ENCODE measurements at regions not wholly inside any gene's neighbourhood (a gene's known extent, or its start where the extent isn't known, plus 50 kb on each side); places are given as distances from the start of the nearest gene placed in this dataset.

- TF ChIP-seq EGR2 (tag by site-specific recombination; IDR thresholded peaks at IDR 0.05; ENCODE audit: low read depth) (no peak), ZNF248 (tag by site-specific recombination; IDR thresholded peaks at IDR 0.05) (no peak), ZNF114 (tag by site-specific recombination; IDR thresholded peaks at IDR 0.05) (no peak), ZNF707 (tag by site-specific recombination; IDR thresholded peaks at IDR 0.05) (no peak), ZNF121 (tag by site-specific recombination; IDR thresholded peaks at IDR 0.05) (no peak), ZNF214 (tag by site-specific recombination; IDR thresholded peaks at IDR 0.05; ENCODE audit: borderline replicate concordance) (no peak), ZNF561 (tag by site-specific recombination; IDR thresholded peaks at IDR 0.05; ENCODE audit: borderline replicate concordance) (no peak), REST (tag by site-specific recombination; IDR thresholded peaks at IDR 0.05) (no peak), ZNF488 (tag by site-specific recombination; IDR thresholded peaks at IDR 0.05) (no peak), SP2 (tag by site-specific recombination; IDR thresholded peaks at IDR 0.05) (no peak), ZNF548 (tag by site-specific recombination; IDR thresholded peaks at IDR 0.05) (no peak)
These were observed 342.6 kb downstream of the DMAC1 start (continued) for GRCh38 chr9:7456793-7457530.

GRCh38 chr9:7456377-7456776 is 343.2 kb downstream of the DMAC1 start:
- Histone ChIP-seq H3K4me1 (ENCODE audit: control insufficient read depth, insufficient read depth, low read length) (no peaks in the 10 kb centered on the region), H3K9me3 (ENCODE audit: control insufficient read depth, insufficient read depth, low read depth, low read length) (no peaks in the 10 kb centered on the region), H3K36me3 (ENCODE audit: control insufficient read depth in 2 of 2, insufficient read depth in 1 of 2, low read length in 2 of 2) (no peaks in the 10 kb centered on the region), H3K4me3 (ENCODE audit: low read depth, low read length) (no peak overlapping the region), H3K27ac (ENCODE audit: extremely low read depth, low read depth, low read length) (no peak overlapping the region)
- TF ChIP-seq ZNF280D (tag by site-specific recombination; IDR thresholded peaks at IDR 0.05) (no peak), ZNF548 (tag by site-specific recombination; IDR thresholded peaks at IDR 0.05) (no peak), ZNF560 (tag by site-specific recombination; IDR thresholded peaks at IDR 0.05; ENCODE audit: borderline replicate concordance) (no peak), ZNF571 (tag by site-specific recombination; IDR thresholded peaks at IDR 0.05) (no peak), GLIS2 (tag by site-specific recombination; IDR thresholded peaks at IDR 0.05) (no peak), GLIS1 (tag by site-specific recombination; IDR thresholded peaks at IDR 0.05) (no peak), ZNF174 (tag by site-specific recombination; IDR thresholded peaks at IDR 0.05) (no peak), ZNF529 (tag by site-specific recombination; IDR thresholded peaks at IDR 0.05; ENCODE audit: insufficient replicate concordance) (no peak)
- TF ChIP-seq, protein P1, sequence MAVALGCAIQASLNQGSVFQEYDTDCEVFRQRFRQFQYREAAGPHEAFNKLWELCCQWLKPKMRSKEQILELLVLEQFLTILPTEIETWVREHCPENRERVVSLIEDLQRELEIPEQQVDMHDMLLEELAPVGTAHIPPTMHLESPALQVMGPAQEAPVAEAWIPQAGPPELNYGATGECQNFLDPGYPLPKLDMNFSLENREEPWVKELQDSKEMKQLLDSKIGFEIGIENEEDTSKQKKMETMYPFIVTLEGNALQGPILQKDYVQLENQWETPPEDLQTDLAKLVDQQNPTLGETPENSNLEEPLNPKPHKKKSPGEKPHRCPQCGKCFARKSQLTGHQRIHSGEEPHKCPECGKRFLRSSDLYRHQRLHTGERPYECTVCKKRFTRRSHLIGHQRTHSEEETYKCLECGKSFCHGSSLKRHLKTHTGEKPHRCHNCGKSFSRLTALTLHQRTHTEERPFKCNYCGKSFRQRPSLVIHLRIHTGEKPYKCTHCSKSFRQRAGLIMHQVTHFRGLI (tag by site-specific recombination; IDR thresholded peaks at IDR 0.05), result no peak
- ChIA-PET POLR2A (no interaction called here), CTCF (no interaction called here)

All from HEK293 (cell line).